Choroid plexus epithelial cell (primary cell): ENCODE measurements at regions not wholly inside any gene's neighbourhood (a gene's known extent, or its start where the extent isn't known, plus 50 kb on each side); places are given as distances from the start of the nearest gene placed in this dataset.

Source experiments
- DNase-seq: peaks from one replicate; pipeline ENCODE4 v3.0.0-alpha.2; 2010; ENCODE audit warnings: low read depth
- H3K4me3 ChIP-seq: 2 replicates; pipeline ENCODE4 v1.5.1; 2011; ENCODE audit warnings: low read depth, mild to moderate bottlenecking, control low read depth, low read length, moderate library complexity
- TF ChIP-seq, protein P1 (sequence below): conservative IDR thresholded peaks from 2 replicates; pipeline ENCODE4 v1.5.1; 2011; ENCODE audit warnings: low read depth, mild to moderate bottlenecking, control low read depth, inconsistent platforms, low read length, moderate library complexity

DNA sequence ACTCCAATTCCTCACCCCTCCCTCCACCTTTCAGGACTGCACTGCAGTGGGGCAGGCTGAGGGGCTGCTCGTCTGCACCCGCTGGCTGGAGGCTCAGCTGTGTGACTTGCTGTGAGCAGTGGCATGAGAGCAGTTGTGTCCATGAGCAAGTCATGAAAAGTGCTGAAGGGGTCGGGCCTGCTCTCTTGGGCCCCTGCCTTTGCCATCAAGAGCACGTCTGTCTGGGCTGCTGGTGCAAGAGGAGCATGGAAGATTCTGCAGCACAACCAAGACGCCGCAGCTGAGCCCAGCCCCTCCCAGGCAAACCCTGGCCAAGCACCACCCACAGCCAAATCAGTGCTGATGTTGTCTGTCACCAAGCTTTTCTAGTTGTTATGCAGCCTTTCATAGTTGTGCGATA lies 284.3 kb downstream of the TCERG1L start:
- TF ChIP-seq, protein P1, sequence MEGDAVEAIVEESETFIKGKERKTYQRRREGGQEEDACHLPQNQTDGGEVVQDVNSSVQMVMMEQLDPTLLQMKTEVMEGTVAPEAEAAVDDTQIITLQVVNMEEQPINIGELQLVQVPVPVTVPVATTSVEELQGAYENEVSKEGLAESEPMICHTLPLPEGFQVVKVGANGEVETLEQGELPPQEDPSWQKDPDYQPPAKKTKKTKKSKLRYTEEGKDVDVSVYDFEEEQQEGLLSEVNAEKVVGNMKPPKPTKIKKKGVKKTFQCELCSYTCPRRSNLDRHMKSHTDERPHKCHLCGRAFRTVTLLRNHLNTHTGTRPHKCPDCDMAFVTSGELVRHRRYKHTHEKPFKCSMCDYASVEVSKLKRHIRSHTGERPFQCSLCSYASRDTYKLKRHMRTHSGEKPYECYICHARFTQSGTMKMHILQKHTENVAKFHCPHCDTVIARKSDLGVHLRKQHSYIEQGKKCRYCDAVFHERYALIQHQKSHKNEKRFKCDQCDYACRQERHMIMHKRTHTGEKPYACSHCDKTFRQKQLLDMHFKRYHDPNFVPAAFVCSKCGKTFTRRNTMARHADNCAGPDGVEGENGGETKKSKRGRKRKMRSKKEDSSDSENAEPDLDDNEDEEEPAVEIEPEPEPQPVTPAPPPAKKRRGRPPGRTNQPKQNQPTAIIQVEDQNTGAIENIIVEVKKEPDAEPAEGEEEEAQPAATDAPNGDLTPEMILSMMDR = no peak
- H3K4me3 ChIP-seq = no peak overlapping the region
- DNase-seq = no peak

DNA sequence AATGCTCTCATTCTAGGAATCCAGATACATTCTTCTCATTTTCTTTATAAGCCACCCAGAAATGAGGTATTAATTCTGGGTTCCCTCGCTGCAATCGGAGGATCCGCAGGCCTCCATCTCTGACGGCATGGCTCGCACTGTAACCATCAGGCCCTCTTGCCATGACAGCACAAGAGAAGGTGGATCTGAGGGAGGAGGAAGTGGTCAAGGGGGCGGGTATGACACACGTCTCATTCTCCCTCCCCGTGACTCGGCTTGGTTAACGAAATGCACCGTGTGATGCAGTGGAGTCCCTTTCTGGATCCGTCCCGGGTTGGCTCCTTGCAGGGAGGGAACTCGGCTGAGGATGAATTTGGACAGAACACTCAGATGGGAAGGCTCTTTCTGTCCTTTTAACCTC lies 280.2 kb downstream of the TCERG1L start:
- no peak for DNase-seq
- TF ChIP-seq, protein P1 = no peak
- H3K4me3 ChIP-seq = no peak overlapping the region

DNA sequence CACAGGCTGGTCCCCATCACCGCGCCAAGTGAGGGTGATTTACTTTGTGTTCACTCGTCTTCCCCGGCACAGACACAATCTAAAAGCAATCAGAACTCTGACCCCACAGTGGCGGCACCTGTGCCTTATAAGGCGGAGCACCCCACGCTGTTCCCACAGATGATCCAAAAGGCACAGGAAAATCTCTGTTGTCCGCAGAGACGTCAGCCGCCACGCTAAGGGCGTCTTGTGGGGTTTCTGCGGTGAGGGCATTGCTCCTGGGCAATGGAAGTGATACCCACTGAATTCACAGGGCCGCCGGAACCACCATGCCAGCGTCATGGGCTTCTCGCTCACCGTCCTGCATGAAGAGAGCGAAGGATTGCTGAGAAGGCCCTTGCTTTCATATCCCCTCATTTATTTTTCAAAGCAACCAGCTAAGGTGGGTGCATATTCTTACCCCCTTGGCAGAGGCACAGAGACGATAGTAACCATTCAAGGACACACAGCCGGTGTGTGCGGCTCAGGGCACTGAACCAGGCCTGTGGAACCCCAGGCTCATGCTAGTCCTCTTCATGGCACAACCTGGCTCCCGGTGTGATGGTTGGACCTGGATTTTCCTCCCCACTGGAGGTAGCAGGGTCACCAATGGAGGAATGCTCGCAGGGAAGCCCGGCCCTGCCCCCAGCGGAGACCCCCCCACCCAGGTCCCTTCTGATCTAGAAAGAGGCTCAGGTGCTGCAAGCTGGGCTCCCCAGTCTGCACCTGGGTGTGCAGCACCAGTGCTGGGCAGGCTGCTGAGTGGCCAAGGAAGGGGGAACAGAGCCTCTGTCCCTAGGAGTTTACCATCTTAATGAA lies 279.0 kb downstream of the TCERG1L start:
- TF ChIP-seq, protein P1 = no peak
- H3K4me3 ChIP-seq = no peak overlapping the region
- DNase-seq = no peak

DNA sequence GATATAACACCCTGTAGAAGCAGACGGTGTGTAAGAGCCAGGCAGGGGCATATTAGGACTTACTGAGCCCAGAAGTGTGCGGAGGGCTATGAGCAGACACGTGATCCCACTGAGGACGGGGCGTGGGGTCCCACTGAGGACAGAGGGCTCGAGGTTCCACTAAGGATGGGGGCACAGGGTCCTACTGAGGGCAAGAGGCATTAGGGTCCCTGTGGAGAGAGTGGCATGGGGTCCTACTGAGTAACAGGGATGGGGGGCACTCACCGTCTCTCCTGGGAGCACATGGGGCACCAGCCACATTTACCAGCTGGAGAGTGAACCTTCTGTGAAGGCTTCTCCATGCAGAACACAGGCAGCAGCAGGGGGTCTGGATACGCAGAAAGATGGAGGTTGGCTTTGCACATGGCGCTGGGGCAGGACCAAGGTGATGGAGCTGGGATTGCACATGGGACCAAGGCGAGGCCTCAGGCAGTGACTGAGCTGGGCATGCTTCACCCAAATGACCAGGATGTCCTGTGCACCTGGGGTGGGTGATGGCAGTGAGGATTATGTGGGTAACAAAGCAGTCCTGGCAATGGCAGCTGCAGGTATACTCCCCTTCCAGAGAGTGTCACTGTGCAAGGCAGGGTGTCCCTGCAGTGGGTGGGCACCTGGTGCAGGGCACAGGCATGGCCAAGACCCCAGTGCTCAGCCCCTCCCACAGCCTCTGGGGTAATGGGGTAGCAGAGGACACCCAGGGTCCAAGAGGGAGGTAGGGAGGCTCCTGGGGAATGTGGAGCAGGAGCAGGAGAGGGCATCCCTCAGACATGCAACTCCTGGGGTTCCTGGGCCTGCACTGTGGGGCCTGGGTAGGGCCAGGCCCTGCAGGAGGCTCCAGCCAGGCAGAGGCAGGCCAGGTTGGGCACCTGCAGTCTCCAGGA lies 278.1 kb downstream of the TCERG1L start:
- no peak for DNase-seq
- H3K4me3 ChIP-seq = no peak overlapping the region
- TF ChIP-seq, protein P1 = no peak

DNA sequence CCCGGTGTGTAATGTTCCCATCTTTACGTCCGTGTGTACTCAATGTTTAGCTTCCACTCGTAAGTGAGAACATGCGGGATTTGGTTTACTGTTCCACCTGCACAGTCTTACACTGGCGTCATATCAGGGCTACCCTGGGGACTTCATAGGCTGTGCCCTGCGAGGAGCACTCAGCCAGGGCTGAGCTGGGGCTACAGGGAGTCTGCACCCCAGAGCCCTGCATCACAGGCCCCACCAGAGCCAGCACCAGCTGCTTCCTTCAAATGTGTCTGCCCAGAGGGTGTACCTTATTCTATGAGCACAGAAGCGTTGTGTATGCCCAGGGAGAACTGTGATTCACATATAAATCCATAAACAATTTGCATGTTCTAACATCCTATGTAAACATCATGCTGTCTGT lies 277.1 kb downstream of the TCERG1L start:
- no peak overlapping the region for H3K4me3 ChIP-seq
- DNase-seq = no peak
- TF ChIP-seq, protein P1 = no peak

DNA sequence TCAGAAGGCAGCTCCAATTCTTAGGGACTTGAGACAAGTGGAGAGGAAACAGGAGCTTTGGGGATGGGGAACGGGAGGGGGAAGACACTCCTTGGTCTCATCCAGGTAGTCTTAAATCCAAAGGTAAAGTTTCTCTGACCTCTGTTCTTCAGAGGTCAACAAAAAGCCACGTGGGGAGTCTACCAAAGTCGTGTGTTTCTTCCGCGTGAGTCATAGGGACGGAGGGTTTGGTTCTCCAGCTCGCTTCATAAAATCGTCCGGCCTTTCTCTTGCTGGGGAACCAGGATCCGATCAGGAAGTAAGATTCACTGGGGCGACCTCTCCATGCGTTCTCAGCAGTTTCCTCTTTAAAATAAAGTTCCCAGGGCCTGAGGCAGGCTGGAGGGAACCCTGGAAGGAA lies 275.7 kb downstream of the TCERG1L start:
- no peak overlapping the region for H3K4me3 ChIP-seq
- no peak for DNase-seq
- TF ChIP-seq, protein P1 = no peak
